SW480 (cell line): ENCODE measurements at regions not wholly inside any gene's neighbourhood (a gene's known extent, or its start where the extent isn't known, plus 50 kb on each side); places are given as distances from the start of the nearest gene placed in this dataset.

Experiments used
- DNase-seq: peaks from one replicate; pipeline ENCODE4 v3.0.0-alpha.2; 2016; ENCODE audit warnings: low spot score

DNA sequence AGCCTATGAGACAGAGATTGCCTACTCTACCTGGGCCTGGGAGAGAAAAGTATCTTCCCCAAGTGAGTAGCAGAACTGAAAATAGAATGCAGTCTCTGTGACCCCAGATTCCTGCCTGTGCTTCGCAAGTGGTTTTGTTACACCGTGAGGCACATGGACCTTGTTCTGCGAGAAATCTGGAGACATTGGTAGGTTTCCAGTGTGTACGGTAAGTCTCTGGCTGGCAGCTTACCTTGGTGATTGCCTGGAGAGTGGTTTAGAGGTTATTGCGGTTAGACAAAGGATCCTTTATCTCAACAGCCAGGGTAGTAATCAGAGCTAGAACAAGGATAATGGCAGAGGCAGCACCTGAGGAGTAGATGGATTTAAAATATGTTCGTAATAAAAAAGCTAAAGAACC lies 606.0 kb upstream of the GCFC2 start:
- DNase-seq, result peak; percentile 29

- no peak for DNase-seq
These were observed 603.7 kb upstream of the GCFC2 start for GRCh38 chr2:76314271-76315020.

GRCh38 chr2:76312236-76312635 lies 601.5 kb upstream of the GCFC2 start:
- DNase-seq, result no peak

- DNase-seq, result no peak
These were observed 601.0 kb upstream of the GCFC2 start for GRCh38 chr2:76311728-76312127.

- no peak for DNase-seq
These were observed 600.3 kb upstream of the GCFC2 start for GRCh38 chr2:76310894-76311633.

GRCh38 chr2:76307495-76307894 lies 596.8 kb upstream of the GCFC2 start:
- peak; percentile 25 for DNase-seq

DNA sequence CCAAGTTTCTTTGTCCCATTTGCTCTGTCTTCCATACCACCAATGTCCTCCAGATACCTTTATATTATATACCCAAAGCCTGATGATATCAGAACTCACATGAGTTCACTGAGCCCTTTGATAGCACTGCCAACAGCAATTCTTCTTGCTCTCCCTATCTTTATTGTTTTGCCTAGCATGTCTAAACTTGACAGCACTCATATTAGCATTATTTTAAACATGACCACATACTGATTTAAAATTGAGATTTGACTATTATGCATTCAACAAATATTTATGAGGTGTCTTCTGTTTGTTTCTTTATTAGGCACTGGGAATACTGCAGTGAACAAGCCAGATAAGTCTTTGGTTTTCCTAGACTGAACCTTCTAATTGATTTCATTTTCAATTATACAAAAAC lies 587.3 kb upstream of the GCFC2 start:
- DNase-seq, result no peak

DNA sequence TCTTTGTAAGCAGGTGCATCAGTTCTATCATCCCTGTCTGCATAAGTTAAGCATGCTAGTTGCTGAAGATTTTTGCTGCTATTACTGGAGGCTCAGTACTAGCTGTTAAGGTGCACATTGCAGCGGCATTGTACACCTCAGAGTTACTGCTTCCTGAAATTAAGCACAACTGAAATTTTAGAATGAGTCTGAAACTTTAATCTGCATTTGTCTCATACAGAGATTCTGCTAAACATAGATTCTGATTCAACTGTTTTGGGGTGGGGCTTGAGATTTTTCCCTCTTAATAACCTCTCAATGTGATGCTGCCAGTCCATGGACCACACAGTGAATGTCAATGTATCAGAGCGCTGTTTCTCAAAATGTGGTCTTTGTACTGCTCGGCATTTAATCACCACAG lies 585.7 kb upstream of the GCFC2 start:
- DNase-seq, result no peak

DNA sequence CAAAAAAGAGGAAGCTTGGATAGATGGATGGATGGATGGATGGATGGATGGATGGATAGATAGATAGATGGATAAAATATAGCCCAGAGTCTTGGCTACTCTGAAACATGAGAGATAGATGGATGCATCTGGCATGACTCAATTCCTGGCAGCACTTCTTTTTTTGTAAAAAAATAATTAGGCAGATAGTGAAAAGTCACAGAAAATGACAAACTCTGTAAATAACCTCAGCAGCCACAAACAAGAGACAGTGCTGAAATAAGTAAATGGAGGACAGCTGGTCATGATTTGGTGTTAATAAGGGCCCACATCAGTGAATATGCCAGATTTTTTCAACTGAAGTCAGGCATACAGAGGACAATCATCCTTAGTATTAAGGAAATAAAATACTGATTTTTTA lies 585.0 kb upstream of the GCFC2 start:
- DNase-seq, result no peak

- no peak for DNase-seq
These were observed 577.9 kb upstream of the GCFC2 start for GRCh38 chr2:76288598-76288997.

DNA sequence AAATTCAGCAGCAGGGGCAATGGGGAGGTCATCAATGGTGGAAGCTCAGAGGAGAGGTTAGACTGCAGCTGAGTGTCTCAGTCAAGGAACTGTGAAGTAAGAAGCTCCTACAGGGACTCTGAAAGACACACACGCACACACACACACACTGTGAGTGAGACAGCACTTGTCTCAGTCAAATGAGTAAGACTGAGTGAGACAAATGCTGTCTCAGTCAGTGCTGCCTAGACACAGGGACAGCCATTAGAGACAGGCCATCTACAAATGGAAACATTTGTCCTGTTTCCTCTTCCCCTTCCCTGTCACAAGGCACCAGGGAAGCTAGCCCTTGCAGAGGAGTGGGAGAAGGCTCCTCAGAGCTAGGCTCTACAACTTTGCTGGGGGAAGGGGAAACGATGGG lies 577.4 kb upstream of the GCFC2 start:
- no peak for DNase-seq

DNA sequence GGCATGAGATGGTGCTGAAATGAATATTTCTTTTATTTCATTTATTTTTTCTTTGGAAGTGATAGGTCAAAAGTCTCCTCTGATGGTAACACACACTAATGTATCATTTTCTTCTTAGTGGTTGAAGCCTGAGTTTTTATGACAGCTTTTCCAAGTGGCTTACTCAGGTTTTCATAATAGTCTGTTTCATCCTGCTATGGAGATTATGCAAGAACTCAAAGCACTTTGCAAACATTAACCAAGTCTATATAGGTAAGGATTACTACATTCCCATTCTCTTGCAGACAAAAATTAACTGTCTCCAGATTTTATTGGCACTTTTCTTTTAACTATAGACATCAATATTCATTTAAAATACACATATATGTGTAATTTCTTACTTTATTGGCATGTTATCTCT lies 572.6 kb upstream of the GCFC2 start:
- DNase-seq, result no peak

- DNase-seq, result no peak
These were observed 570.6 kb upstream of the GCFC2 start for GRCh38 chr2:76281156-76281841.

DNA sequence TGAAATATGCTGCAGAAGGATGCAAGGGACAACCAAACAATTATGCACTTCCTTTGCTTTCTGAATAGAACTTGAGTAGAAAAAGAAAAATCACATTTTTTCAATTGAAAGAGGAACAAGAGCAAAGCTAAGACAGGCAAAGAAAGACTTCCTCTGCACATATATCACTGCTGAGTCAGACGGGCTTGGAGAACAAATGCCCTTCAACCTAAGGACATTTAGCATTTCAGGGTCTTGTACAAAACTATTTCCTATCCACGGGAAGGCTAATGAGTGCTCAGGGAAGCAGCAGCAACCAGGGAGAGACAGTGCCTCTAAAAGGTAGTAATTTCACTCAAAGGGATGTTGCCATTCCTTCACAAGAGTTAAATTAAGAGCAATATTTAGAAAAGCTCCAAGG lies 570.0 kb upstream of the GCFC2 start:
- no peak for DNase-seq

GRCh38 chr2:76279142-76279541 lies 568.4 kb upstream of the GCFC2 start:
- no peak for DNase-seq

DNA sequence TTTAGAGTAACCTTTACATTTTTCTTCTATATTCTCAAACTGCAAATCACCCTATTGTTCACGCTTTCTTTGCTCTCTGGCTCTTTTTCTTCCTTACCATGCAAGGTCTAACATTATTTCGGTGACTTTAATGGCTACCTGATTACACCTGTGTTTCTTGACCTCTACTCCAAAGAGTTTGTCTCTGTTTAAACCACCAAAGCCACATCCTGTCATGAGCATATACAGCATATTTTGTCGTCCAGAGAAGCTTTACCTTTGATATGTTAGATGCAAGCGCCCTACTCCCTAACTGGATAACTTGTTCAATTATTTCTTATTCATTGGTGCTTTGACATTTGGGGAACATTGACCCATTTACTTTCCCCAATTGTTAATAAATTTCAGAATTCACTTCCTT lies 565.1 kb upstream of the GCFC2 start:
- DNase-seq, result peak; percentile 82

GRCh38 chr2:76274676-76275075 lies 564.0 kb upstream of the GCFC2 start:
- no peak for DNase-seq

- DNase-seq, result no peak
These were observed 563.4 kb upstream of the GCFC2 start for GRCh38 chr2:76274160-76274559.

DNA sequence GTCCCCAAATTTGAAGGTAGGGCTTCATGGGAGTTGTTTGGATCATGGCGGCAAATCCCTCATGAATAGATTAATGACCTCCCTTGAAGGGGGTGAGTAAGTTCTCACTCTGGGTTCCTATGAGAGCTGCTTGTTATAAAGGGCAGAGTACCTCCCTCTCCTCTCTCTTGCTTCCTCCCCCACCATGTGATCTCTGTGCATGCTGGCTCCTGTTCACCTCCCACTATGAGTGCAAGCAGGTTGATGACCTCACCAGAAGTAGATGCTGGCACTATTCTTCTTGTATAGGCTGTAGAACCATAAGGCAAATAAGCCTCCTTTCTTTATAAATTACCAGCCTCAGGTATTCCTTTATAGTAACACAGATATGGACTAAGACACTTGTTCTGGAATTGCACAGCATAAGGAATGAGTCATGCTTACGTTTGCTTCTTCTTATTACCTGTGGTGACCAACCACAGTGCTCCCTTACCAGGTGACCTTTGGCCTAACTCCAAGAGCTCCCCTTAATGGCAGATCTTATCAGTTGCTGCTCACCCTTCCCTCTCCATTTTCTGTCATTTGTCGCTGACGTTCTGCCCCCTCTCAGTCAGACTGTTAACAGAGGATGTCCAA lies 559.5 kb upstream of the GCFC2 start:
- DNase-seq, result peak; percentile 16

DNA sequence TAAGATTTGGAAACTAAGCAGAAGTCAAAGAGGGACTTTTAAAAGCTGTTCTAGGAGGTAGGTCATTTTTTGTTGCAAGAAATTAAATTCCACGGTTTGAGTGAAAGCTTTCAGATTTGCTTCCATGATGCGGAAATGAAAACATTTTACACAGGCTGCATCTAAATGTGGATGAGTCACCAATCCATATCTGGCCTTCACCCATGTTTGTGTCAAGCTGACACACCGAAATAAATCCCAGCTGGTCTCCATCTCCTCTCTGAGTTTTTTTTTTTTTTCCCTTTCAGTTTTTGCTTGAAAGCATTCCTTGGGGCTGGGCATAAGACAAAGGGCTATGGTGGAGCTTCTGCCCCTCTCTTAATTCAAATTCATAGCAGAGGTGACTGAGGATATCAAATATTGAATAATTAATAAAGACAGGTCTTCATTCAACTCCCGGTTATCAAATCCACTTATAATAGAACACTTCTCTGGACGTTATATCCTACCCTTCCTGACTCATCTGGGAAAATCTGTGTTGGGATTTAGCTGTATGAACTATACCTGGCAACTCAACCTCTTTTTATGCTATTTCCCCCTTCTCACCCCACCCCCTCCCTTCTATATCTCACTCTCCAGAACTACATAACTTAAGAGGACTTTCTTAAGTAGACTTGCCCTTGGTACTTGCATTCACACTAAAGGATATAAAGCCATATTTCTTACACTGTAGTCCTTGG lies 558.3 kb upstream of the GCFC2 start:
- peak; percentile 22 for DNase-seq

GRCh38 chr2:76268484-76268883 lies 557.8 kb upstream of the GCFC2 start:
- no peak for DNase-seq

DNA sequence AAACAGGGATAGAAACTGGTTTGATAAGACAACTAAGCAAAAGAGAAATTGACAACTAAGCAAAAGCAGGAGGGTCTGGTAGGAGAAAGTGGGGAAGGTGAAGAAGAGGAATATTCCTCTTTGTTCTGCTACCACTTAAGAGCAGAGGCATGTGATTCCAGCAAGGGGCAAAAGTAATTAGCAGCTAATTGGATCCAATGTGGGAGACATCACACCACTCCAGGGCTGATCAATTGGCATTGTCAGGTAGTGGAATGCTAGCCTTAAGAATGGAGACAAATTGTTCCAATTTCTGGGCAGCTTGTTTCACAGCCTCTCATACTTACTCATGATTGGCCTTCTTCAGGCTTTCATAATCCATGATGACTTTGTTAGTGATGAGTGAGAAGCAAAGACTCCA lies 547.1 kb upstream of the GCFC2 start:
- DNase-seq, result no peak
